ENCODE measurements at regions not wholly inside any gene's neighbourhood (a gene's known extent, or its start where the extent isn't known, plus 50 kb on each side); places are given as distances from the start of the nearest gene placed in this dataset.

DNA sequence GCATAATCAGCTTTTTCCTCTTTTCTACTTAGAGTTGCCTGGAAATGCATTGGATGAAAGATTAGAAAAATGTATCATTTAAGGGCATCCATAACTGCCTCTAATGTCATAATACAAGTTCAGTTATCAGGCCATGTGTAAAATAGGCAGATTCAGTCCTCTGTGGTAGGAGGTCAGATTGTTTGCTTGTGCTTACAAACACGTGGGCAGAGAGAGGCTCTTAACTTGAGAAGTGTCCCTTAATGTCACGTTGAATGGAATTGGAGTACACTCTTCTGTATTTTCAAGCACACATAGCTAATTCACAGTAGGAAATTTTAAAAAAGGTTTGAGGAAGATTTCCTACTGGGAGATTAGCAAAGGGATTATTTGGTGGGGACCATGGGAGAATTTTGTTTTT lies 359.8 kb upstream of the MTPN start:
- no peaks in the 10 kb centered on the region for H3K36me3 ChIP-seq (ENCODE audit: control insufficient read depth, insufficient read depth, low read length)
- H3K27me3 ChIP-seq (ENCODE audit: control insufficient read depth, insufficient read depth, low read length): no peaks in the 10 kb centered on the region
- no peak for DNase-seq (ENCODE audit: low read depth, low spot score)
- no peak overlapping the region for H3K4me3 ChIP-seq (ENCODE audit: low read length)
- no peaks in the 10 kb centered on the region for H3K9me3 ChIP-seq (ENCODE audit: control insufficient read depth, insufficient read depth, low read length)
- no peaks in the 10 kb centered on the region for H3K4me1 ChIP-seq (ENCODE audit: control insufficient read depth, insufficient read depth, low read length)
- WGBS (ENCODE audit: insufficient coverage, insufficient read length): no CpG with 5 or more reads among the region's 2 CpGs
- no peak overlapping the region for H3K27ac ChIP-seq (ENCODE audit: low read length)

DNA sequence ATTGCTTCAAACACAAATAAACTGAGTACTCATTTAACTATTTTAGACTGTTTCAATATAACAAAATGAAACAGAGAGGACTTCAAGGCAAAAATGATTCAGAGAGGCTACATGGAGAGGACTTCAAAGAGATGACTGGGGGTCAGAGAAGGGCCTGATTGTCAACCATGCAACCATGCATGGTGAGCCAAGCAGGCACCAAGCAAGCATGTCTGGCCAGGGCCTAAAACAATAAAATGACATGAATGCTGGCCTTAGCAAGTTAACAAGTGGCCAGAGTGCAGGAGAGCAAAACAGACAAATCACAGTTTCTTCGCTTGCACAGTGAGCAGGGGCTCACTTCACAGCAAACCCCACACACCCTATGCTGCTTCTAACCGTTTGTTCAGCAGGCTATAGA lies 356.5 kb upstream of the MTPN start:
- H3K9me3 ChIP-seq (ENCODE audit: control insufficient read depth, insufficient read depth, low read length): no peaks in the 10 kb centered on the region
- no peaks in the 10 kb centered on the region for H3K36me3 ChIP-seq (ENCODE audit: control insufficient read depth, insufficient read depth, low read length)
- DNase-seq (ENCODE audit: low read depth, low spot score): no peak
- no peak overlapping the region for H3K27ac ChIP-seq (ENCODE audit: low read length)
- WGBS (ENCODE audit: insufficient coverage, insufficient read length): no CpG with 5 or more reads among the region's 2 CpGs
- H3K27me3 ChIP-seq (ENCODE audit: control insufficient read depth, insufficient read depth, low read length): no peaks in the 10 kb centered on the region
- H3K4me1 ChIP-seq (ENCODE audit: control insufficient read depth, insufficient read depth, low read length): no peaks in the 10 kb centered on the region
- no peak overlapping the region for H3K4me3 ChIP-seq (ENCODE audit: low read length)

DNA sequence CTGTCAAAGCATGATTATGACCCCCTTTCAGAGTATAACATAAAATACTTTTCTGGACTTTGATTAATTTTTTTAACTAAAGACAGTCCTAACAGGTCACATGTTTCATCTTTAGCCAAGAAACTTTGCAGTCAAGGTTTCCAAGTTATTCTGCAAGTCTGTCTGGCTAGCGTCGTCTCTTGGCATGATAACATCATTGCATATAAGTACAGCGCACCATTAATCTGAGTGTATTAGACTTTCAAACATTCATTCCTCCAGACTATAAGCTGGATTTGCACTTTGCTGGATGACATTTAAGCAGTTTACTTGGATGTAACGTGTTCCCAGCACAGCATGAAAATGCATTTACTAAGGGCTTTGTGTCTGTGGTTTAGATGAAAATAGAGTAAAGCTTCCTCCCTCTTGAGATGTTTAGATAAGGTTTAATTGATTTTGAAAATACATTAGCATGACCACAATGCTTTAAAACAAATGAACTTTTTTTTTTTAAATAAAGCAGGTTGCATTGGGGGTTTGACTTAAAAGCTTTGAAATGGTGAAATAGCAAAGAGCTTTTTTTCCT lies 349.0 kb upstream of the MTPN start:
- WGBS (ENCODE audit: insufficient coverage, insufficient read length): no CpG with 5 or more reads among the region's 4 CpGs
- no peak for DNase-seq (ENCODE audit: low read depth, low spot score)

DNA sequence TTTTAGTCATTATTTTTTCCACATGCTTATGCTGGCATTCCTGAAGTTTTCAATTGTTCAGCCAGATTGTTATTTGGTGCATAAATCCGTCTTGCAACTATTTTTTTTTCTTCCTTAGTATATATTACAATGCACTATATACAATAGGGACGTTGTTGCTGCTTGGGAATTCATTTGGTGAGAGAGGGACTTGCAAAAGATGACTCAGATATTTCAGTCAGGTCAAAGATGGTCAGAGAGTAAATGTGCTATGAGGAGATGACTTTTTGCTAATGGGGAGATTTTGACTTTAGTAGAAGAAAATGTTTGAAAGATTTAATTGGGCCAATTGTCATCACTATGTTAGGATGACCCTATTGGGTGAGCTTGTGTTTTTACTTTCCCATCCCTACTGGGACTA lies 348.4 kb upstream of the MTPN start:
- H3K27ac ChIP-seq (ENCODE audit: low read length): no peak overlapping the region
- no peak for DNase-seq (ENCODE audit: low read depth, low spot score)
- H3K27me3 ChIP-seq (ENCODE audit: control insufficient read depth, insufficient read depth, low read length): no peaks in the 10 kb centered on the region
- no CpG with 5 or more reads among the region's 2 CpGs for WGBS (ENCODE audit: insufficient coverage, insufficient read length)
- no peaks in the 10 kb centered on the region for H3K9me3 ChIP-seq (ENCODE audit: control insufficient read depth, insufficient read depth, low read length)
- no peaks in the 10 kb centered on the region for H3K36me3 ChIP-seq (ENCODE audit: control insufficient read depth, insufficient read depth, low read length)
- H3K4me1 ChIP-seq (ENCODE audit: control insufficient read depth, insufficient read depth, low read length): no peaks in the 10 kb centered on the region
- no peak overlapping the region for H3K4me3 ChIP-seq (ENCODE audit: low read length)

More for the DNA sequence above, 349.0 kb upstream of the MTPN start:
- Histone ChIP-seq H3K4me1 (ENCODE audit: control insufficient read depth, insufficient read depth, low read length) (no peaks in the 10 kb centered on the region), H3K36me3 (ENCODE audit: control insufficient read depth, insufficient read depth, low read length) (no peaks in the 10 kb centered on the region), H3K27me3 (ENCODE audit: control insufficient read depth, insufficient read depth, low read length) (no peaks in the 10 kb centered on the region), H3K9me3 (ENCODE audit: control insufficient read depth, insufficient read depth, low read length) (no peaks in the 10 kb centered on the region), H3K27ac (ENCODE audit: low read length) (no peak overlapping the region), H3K4me3 (ENCODE audit: low read length) (no peak overlapping the region)

DNA sequence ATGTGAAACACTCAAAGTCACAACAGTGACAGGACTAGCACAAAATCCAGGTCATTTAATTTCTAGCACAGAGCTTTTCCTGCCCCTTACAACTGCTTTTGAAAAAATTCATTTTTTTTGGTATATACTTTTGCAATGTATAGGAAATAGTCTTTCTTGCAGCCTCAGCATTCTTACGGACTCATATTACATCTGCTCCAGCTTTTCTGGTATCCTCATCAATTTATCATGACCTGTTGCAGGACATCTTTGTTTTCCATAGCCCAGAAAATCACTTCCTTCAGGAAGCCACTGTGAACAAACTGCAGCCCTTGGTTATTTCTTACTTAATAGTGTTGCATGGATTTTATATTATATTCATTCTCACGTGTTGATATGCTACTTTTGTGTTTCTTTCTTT lies 347.9 kb upstream of the MTPN start:
- DNase-seq (ENCODE audit: low read depth, low spot score): no peak
- H3K9me3 ChIP-seq (ENCODE audit: control insufficient read depth, insufficient read depth, low read length): no peaks in the 10 kb centered on the region
- H3K27me3 ChIP-seq (ENCODE audit: control insufficient read depth, insufficient read depth, low read length): no peaks in the 10 kb centered on the region
- no CpG with 5 or more reads among the region's 2 CpGs for whole genome bisulfite sequencing (ENCODE audit: insufficient coverage, insufficient read length)
- H3K36me3 ChIP-seq (ENCODE audit: control insufficient read depth, insufficient read depth, low read length): no peaks in the 10 kb centered on the region
- no peaks in the 10 kb centered on the region for H3K4me1 ChIP-seq (ENCODE audit: control insufficient read depth, insufficient read depth, low read length)
- no peak overlapping the region for H3K27ac ChIP-seq (ENCODE audit: low read length)
- no peak overlapping the region for H3K4me3 ChIP-seq (ENCODE audit: low read length)

DNA sequence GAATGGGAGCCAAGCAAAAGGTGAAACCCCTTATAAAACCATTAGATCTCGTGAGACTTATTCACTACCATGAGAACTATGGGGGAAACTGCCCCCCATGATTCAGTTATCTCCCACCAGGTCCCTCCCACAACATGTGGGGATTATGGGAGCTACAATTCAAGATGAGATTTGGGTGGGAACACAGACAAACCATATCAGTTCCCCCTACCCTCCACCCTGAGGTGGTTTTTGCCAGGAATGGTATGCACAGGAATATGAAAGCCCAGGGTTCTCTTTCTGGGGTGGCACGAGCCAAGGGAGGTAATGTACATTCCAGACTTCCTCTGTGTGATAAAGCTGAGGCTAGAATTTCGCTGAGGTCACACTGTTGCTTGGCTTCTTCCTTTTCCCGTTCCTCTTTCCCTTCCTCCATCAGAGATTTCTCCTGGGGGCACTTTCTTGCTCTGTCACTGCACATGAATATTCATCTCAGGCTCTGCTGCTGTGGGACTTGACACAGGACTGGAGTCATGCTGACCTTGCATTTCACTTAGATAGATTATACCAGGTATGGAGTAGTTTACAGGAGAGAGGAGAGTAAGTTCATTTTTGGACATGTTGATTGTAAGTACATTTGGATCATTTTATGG lies 347.0 kb upstream of the MTPN start:
- H3K36me3 ChIP-seq (ENCODE audit: control insufficient read depth, insufficient read depth, low read length): no peaks in the 10 kb centered on the region
- no CpG with 5 or more reads among the region's 4 CpGs for WGBS (ENCODE audit: insufficient coverage, insufficient read length)

DNA sequence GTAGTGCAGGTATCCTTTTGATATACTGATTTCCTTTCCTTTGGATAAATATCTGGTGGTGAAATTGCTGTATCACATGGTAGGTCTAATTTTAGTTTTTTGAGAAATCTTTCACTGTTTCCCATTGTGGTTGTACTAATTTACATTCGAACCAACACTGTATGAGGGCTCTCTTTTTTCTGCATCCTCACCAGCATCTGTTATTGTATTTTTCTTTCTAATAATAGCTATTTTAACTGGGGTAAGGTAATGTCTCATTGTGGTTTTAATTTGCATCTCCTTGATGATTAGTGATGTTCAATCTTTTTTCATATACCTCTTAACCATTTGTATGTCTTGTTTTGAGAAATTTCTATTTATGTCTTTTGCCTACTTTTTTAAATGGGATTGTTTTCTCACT lies 335.4 kb upstream of the MTPN start:
- Histone ChIP-seq H3K9me3 (ENCODE audit: control insufficient read depth, insufficient read depth, low read length) (no peaks in the 10 kb centered on the region), H3K27ac (ENCODE audit: low read length) (no peak overlapping the region), H3K4me3 (ENCODE audit: low read length) (no peak overlapping the region), H3K27me3 (ENCODE audit: control insufficient read depth, insufficient read depth, low read length) (no peaks in the 10 kb centered on the region), H3K36me3 (ENCODE audit: control insufficient read depth, insufficient read depth, low read length) (no peaks in the 10 kb centered on the region), H3K4me1 (ENCODE audit: control insufficient read depth, insufficient read depth, low read length) (no peaks in the 10 kb centered on the region)
- WGBS (ENCODE audit: insufficient coverage, insufficient read length): no CpG with 5 or more reads among the region's 1 CpG
- no peak for DNase-seq (ENCODE audit: low read depth, low spot score)

More for the DNA sequence above, 347.0 kb upstream of the MTPN start:
- Histone ChIP-seq H3K4me3 (ENCODE audit: low read length) (no peak overlapping the region), H3K27me3 (ENCODE audit: control insufficient read depth, insufficient read depth, low read length) (no peaks in the 10 kb centered on the region), H3K4me1 (ENCODE audit: control insufficient read depth, insufficient read depth, low read length) (no peaks in the 10 kb centered on the region), H3K27ac (ENCODE audit: low read length) (no peak overlapping the region), H3K9me3 (ENCODE audit: control insufficient read depth, insufficient read depth, low read length) (no peaks in the 10 kb centered on the region)
- DNase-seq (ENCODE audit: low read depth, low spot score): no peak

DNA sequence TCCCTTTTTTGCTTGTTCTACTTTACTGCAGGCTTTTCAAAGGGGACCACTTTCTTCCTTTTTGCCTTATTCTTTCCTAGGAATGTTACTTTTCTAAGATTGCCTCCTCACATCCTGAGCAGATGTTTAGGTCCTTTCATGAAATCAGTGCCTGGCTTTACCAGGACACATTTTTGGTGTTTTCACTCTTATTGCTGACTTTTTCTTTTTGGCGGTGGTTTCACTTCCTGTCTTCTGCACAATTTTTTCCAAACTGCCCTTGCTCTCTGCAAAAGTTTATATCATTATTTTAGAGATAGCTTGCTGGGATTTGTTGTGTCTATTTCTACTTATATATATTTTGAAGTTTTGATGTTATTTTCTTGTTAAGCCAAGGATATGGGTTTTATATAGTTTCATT lies 332.2 kb upstream of the MTPN start:
- no peaks in the 10 kb centered on the region for H3K36me3 ChIP-seq (ENCODE audit: control insufficient read depth, insufficient read depth, low read length)
- no peak overlapping the region for H3K27ac ChIP-seq (ENCODE audit: low read length)
- no peak overlapping the region for H3K4me3 ChIP-seq (ENCODE audit: low read length)
- WGBS (ENCODE audit: insufficient coverage, insufficient read length): no CpG with 5 or more reads among the region's 1 CpG
- H3K4me1 ChIP-seq (ENCODE audit: control insufficient read depth, insufficient read depth, low read length): no peaks in the 10 kb centered on the region
- no peaks in the 10 kb centered on the region for H3K9me3 ChIP-seq (ENCODE audit: control insufficient read depth, insufficient read depth, low read length)
- no peak for DNase-seq (ENCODE audit: low read depth, low spot score)
- no peaks in the 10 kb centered on the region for H3K27me3 ChIP-seq (ENCODE audit: control insufficient read depth, insufficient read depth, low read length)

DNA sequence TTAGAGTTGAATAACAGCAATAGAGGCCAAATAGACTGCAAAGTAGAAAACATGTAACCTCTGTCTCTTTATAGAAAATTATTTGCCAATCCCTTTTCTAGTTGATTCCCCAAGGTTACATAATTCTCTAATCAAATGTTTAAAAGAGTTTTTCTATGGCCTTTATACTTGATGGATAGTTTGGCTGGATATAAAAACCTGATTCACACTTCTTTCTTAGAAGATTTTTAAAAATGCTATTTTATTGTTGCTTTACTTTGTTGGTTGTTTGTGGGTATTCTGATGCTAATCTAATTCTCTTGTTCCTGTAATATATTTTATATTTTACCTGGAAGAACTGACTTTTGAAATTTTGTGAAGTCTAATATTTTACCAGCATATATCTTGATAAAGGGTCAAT lies 331.1 kb upstream of the MTPN start:
- no peaks in the 10 kb centered on the region for H3K4me1 ChIP-seq (ENCODE audit: control insufficient read depth, insufficient read depth, low read length)
- H3K27ac ChIP-seq (ENCODE audit: low read length): no peak overlapping the region
- no peak overlapping the region for H3K4me3 ChIP-seq (ENCODE audit: low read length)
- no peaks in the 10 kb centered on the region for H3K36me3 ChIP-seq (ENCODE audit: control insufficient read depth, insufficient read depth, low read length)
- H3K27me3 ChIP-seq (ENCODE audit: control insufficient read depth, insufficient read depth, low read length): no peaks in the 10 kb centered on the region
- DNase-seq (ENCODE audit: low read depth, low spot score): no peak
- no peaks in the 10 kb centered on the region for H3K9me3 ChIP-seq (ENCODE audit: control insufficient read depth, insufficient read depth, low read length)

DNA sequence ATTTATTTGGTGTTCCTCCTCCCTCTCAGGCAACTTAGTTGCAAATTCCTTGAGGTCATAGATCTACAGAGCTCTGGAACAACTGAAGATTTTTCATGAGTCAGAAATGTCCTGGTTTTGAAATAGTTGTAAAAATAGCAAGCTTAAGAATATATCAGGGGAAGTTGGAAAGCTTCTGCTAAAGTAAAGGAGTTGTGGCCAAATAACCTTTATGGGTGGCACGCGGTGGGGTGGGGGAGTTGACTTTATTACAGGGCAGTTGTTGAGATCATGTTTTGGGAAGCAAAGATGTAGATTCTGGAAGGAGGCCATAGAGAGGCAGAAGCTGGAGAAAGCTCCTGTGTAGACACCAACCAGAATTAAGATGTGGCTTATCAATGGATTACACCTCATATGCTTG lies 326.0 kb upstream of the MTPN start:
- H3K27ac ChIP-seq (ENCODE audit: low read length): no peak overlapping the region
- DNase-seq (ENCODE audit: low read depth, low spot score): no peak
- no CpG with 5 or more reads among the region's 2 CpGs for WGBS (ENCODE audit: insufficient coverage, insufficient read length)

DNA sequence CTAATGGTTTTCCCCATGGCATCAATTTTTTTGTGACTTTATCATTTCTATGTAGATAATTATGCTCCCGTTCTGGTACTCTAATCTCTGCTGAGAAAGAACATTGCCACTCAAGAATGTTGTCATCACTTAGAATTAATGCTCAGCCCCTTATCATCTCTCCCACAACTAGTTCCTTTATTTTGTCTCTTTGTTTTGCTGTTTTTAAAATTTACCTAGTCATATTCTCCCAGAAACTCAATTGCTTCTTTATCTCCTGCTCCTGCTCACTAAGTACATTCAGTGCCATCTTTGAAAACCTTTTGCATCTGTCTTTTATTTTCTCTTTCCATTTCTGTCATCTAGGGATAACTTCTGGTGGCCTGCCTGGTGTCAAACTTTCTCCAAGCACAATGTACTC lies 324.9 kb upstream of the MTPN start:
- no CpG with 5 or more reads among the region's 1 CpG for WGBS (ENCODE audit: insufficient coverage, insufficient read length)
- DNase-seq (ENCODE audit: low read depth, low spot score): no peak
- no peaks in the 10 kb centered on the region for H3K36me3 ChIP-seq (ENCODE audit: control insufficient read depth, insufficient read depth, low read length)
- H3K4me3 ChIP-seq (ENCODE audit: low read length): no peak overlapping the region
- H3K27me3 ChIP-seq (ENCODE audit: control insufficient read depth, insufficient read depth, low read length): no peaks in the 10 kb centered on the region
- H3K9me3 ChIP-seq (ENCODE audit: control insufficient read depth, insufficient read depth, low read length): no peaks in the 10 kb centered on the region
- no peak overlapping the region for H3K27ac ChIP-seq (ENCODE audit: low read length)
- no peaks in the 10 kb centered on the region for H3K4me1 ChIP-seq (ENCODE audit: control insufficient read depth, insufficient read depth, low read length)

More for the DNA sequence above, 326.0 kb upstream of the MTPN start:
- no peak overlapping the region for H3K4me3 ChIP-seq (ENCODE audit: low read length)
- H3K9me3 ChIP-seq (ENCODE audit: control insufficient read depth, insufficient read depth, low read length): no peaks in the 10 kb centered on the region
- no peaks in the 10 kb centered on the region for H3K36me3 ChIP-seq (ENCODE audit: control insufficient read depth, insufficient read depth, low read length)
- H3K4me1 ChIP-seq (ENCODE audit: control insufficient read depth, insufficient read depth, low read length): no peaks in the 10 kb centered on the region
- H3K27me3 ChIP-seq (ENCODE audit: control insufficient read depth, insufficient read depth, low read length): no peaks in the 10 kb centered on the region

All from iPS DF 6.9 (cell line).